ENCODE measurements at regions not wholly inside any gene's neighbourhood (a gene's known extent, or its start where the extent isn't known, plus 50 kb on each side); places are given as distances from the start of the nearest gene placed in this dataset.
A peak's percentile ranks its signal among the peaks of the same experiment; 100 is the strongest.
"Not testable (repeated sequence)": the region's sequence is repeated elsewhere in the genome, so short reads cannot be mapped to it uniquely, and the experiment has no call there.

GRCh38 chr2:131754929-131755720, 227.4 kb downstream of the CCDC74A start:
- DNase-seq: no peak

- no peak for DNase-seq
Measured at GRCh38 chr2:131756141-131756907, 228.6 kb downstream of the CCDC74A start.

- not testable (repeated sequence) for DNase-seq
Measured at GRCh38 chr2:131758941-131759340, 231.3 kb downstream of the CCDC74A start.

- not testable (repeated sequence) for DNase-seq
Measured at GRCh38 chr2:131774955-131775555, 247.4 kb downstream of the CCDC74A start.

- DNase-seq: not testable (repeated sequence)
Measured at GRCh38 chr2:131775903-131776506, 248.3 kb downstream of the CCDC74A start.

DNA sequence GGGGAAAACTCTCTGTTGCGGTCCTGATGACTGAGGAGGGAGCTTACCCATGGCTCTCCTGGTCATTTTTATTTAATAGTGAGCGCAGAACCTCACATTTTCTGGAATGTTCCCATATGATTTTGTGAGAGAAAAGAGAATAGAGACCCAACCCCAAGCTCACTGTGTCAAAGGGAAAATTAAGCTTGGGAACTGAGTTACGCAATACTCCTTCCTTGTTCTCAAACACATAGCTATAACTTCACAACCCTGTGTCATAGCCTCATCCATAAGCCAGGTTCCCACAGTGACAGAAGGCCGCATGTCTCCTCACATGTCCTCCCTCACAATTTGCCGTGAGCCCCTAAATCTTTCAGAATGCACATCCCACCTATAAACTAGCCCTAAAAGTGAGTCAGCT, 252.8 kb downstream of the CCDC74A start:
- DNase-seq: not testable (repeated sequence)

GRCh38 chr2:131801210-131801744, 273.6 kb downstream of the CCDC74A start:
- DNase-seq: no peak

DNA sequence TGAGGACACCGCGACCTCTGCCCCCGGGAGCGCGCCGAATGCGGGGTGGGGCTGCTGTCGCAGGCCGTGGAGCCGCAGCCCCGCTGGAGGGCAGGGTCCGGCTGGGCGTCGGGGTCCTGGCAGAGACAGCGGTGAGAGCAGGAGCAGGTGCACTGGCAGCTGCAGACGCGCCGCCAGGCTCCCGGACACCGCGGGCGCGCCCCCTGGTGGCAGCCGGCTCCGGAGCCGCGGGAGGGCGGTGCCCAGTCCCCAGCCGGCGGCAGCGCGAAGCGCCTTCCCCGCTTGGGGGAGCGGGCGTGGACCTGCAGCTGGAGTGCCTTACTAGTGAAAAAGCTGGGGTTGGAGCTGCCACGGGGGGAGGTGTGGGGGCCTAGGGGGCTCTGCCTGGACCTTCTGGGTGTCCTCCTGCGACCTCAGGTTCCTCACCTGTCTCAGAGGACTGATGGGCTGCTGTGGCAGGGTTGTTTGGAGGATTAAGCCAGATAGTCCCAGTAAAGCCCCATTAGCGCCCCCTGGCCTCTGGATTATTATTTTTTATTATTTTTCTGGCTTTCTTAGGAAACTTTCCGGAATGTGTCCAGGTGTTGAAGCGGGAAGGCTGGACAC, 274.2 kb downstream of the CCDC74A start:
- peak; percentile 64 for DNase-seq

DNA sequence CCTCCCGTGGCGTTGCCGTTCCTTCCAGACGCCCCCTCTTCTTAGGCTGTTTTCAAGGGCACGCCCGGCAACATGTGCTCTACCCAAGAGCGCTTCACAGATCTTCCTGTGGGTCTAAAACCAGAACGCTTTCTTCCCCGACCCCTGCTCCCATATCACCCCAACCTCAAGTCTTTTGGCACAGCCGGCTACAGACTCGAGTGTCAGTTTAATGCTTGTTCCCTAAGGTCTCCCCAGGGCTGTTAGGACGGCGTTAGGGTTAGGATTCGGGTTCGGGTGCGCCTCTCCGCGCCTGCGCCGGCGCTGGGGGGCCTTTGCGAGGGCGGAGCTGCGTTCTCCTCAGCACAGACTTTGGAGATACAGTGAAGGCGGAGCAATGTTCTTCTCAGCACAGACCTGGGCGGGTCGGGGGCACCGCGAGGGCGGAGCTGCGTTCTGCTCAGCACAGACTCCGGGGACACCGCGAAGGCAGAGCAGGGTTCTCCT, 274.7 kb downstream of the CCDC74A start:
- DNase-seq: not testable (repeated sequence)

DNA sequence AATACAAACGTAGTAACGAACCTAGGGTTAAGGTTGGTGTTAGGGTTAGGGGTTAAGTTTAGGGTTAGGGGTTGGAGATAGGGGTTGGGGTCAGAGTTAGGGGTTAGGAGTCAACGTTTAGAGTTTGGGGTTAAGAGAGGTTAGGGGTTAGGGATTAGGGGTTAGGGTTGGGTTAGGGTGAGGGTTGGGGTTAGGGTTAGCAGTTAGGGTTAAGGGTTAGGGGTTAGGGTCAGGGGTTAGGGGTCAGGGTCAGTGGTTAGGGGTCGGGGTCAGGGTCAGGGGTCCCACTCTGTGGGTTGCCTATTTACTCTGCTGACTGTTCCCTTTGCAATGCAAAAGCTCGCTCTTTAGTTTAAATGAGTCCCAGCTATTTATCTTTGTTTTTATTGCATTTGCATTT, 275.5 kb downstream of the CCDC74A start:
- DNase-seq: not testable (repeated sequence)

DNA sequence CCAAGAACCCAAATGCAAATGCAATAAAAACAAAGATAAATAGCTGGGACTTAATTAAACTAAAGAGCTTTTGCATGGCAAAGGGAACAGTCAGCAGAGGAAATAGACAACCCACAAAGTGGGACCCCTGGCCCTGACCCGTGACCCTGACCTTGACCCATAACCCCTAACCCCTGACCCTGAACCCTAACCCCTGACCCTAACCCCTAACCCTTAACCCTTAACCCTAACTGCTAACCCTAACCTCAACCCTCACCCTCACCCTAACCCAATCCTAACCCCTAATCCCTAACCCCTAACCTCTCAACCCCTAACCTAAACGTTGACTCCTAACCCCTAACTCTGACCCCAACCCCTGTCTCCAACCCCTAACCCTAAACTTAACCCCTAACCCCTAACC, 284.9 kb downstream of the CCDC74A start:
- DNase-seq: not testable (repeated sequence)

GRCh38 chr2:131813378-131813777, 285.7 kb downstream of the CCDC74A start:
- not testable (repeated sequence) for DNase-seq

GRCh38 chr2:131818267-131818973, 290.7 kb downstream of the CCDC74A start:
- DNase-seq: not testable (repeated sequence)

GRCh38 chr2:131822237-131822721, 294.6 kb downstream of the CCDC74A start:
- DNase-seq: not testable (repeated sequence)

GRCh38 chr2:131823058-131823457, 295.4 kb downstream of the CCDC74A start:
- not testable (repeated sequence) for DNase-seq

- not testable (repeated sequence) for DNase-seq
Measured at GRCh38 chr2:131824986-131825385, 297.3 kb downstream of the CCDC74A start.

GRCh38 chr2:131827481-131828163, 299.9 kb downstream of the CCDC74A start:
- no peak for DNase-seq

DNA sequence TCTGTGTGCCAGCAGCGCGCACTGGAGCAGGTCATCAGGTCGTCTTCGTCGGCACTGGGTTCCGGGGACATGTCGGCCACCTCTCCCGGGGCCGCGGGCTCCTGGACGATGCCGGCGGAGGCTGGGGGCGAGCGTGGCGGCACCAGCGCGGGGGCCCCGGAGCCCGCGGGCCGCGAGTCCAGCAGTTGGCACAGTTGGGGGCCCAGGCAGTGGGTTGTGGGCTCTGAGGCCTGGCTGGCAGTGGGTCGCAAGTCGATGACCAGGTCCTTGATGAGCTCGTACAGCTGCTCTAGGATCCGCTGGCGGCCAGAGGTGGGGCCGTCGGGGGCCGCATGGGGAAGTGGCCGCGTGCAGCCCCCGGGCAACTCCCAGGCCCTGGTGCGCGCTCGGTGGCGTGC, 300.5 kb downstream of the CCDC74A start:
- no peak for DNase-seq

- not testable (repeated sequence) for DNase-seq
Measured at GRCh38 chr2:131828633-131829455, 301.2 kb downstream of the CCDC74A start.
